Effector CD8-positive, alpha-beta T cell (primary cell): ENCODE measurements at regions not wholly inside any gene's neighbourhood (a gene's known extent, or its start where the extent isn't known, plus 50 kb on each side); places are given as distances from the start of the nearest gene placed in this dataset.
"Not testable (repeated sequence)": the region's sequence is repeated elsewhere in the genome, so short reads cannot be mapped to it uniquely, and the experiment has no call there.

Experiments
- DNase-seq: peaks from one replicate; lab custom pipeline; 2025; lab: John Stamatoyannopoulos, UW

DNA sequence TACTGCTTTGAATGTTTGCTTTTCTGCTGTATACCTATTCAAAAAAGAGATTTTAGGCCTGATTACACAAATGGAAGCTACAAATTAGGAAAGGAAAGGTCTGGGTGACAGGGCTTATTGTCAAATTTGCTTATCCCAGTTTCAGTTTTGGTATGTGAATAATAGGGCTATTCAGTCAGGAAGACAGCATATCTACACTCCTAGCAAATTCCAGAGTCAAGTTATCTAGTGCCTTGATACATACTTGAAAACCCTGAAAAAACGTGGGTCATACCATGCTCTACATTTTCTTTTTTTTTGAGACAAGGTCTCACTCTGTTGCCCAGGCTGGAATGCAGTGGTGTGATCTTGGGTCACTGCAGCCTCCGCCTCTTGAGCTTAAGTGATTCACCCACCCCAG, 59.2 kb upstream of the CCDC180 start:
- DNase-seq, result not testable (repeated sequence)

DNA sequence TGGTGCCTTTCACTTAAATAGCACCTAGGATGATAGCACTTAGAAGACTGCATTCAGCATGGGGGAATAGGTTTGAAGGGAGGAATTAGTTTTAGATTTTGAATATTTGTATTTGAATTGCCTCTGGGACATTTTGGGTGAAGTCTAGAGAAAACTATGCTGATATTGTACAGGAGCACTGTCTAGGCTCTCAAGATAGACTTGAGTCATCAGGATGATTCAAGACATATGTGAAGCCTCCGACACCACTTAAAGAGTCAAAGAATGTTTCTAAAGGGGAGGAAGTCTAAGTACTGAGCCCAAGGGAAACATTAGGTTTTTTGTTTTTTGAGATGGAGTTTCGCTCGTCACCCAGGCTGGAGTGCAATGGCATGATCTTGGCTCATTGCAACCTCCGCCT, 63.9 kb upstream of the CCDC180 start:
- DNase-seq, result no peak

DNA sequence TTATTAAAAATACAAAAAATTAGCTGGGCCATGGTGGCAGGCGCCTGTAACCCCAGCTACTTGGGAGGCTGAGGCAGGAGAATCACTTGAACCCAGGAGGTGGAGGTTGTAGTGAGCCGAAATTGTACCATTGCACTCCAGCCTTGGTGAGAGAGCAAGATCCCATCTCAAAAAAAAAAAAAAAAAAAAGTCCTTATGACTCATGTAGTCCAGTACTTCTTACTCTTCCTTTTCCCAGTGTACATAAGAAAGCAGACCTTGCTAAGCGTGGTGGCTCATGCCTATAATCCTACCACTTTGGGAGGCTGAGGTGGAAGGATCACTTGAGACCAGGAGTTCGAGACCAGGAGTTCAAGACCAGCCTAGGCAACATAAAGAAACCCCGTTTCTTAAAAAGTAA, 66.0 kb upstream of the CCDC180 start:
- not testable (repeated sequence) for DNase-seq

DNA sequence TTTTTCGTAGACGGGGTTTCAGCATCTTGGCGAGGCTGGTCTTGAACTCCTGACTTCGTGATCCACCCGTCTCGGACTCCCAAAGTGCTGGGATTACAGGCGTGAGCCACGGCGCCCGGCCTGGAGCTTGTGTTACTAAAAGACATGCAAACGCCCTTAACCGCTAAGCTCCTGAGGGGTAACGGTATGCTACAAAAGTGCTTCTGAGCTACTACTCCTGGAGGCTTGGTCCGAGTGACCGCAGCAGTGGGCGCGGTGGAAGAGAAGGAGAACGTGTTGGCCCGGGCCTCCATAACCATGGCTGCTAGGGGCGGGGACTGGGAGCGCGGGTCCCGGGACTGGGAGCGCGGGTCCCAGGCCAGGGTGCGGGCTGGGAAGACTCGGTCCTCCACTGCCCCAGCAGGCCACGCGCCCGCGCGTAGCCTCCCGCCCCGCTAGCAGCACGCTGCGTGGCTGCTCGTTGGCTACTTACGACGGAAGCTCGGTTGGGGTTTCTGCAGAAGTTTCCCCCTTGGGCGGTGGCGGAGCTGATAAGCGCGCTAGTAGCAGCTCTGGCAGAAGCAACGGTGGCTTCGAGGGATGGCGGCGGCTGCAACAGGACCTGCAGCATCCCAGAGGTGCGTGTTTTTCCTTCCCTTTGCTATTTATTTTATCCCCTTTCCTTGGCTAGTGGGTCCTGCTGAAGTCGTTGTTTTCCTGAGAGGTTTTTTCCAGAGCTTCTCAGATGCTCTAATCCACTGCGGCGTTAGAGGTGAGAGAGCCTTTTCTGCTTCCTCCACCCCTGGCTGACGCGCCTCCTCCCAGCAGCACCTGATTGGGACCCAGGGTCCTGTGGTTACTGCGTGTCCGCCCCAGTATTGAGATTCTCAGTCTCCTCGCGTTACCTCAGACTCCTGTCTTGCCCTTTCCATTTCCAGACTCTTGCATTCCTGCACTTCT, 69.2 kb upstream of the CCDC180 start:
- peak; percentile 35 for DNase-seq

DNA sequence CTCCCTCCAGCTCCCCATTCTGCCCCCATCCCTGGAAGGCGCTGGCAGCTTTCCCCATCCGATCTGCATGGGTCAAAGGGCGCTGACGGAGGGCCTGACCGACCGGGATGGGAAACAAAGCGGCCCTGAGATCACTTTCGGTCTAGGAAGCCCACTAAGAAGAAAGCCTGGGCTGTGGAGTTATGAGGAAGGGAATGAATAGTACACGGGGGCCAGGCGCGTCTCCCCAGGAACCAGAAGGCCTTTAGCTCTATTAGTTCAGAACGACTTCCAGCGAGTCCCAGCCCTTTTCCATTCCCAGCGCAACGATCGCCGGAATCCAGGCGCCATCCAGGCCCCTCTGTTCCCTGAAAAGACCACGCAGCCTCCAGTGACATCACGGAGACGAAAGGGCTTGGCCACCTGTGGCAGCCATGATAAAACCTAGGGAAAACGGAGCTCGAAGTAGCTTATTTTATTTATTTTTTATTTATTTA, 70.1 kb upstream of the CCDC180 start:
- DNase-seq, result no peak

DNA sequence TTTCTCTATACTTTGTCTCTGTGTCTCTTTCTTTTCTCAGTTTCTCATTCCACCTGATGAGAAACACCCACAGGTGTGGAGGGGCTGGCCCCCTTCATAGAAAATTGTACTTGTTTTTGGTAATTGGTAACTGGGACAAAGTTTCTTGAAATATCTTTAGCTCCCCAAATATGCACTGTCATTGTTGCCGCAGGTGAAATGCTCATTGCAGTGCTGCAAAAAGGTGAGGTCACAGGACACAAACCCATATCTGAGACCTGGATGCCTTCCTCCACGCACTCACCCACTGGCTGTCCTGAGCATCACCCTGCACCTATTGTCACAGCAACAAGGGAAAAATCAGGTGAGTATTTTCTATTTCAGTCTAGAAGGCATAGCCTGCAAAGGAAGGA, 74.5 kb upstream of the CCDC180 start:
- not testable (repeated sequence) for DNase-seq

DNA sequence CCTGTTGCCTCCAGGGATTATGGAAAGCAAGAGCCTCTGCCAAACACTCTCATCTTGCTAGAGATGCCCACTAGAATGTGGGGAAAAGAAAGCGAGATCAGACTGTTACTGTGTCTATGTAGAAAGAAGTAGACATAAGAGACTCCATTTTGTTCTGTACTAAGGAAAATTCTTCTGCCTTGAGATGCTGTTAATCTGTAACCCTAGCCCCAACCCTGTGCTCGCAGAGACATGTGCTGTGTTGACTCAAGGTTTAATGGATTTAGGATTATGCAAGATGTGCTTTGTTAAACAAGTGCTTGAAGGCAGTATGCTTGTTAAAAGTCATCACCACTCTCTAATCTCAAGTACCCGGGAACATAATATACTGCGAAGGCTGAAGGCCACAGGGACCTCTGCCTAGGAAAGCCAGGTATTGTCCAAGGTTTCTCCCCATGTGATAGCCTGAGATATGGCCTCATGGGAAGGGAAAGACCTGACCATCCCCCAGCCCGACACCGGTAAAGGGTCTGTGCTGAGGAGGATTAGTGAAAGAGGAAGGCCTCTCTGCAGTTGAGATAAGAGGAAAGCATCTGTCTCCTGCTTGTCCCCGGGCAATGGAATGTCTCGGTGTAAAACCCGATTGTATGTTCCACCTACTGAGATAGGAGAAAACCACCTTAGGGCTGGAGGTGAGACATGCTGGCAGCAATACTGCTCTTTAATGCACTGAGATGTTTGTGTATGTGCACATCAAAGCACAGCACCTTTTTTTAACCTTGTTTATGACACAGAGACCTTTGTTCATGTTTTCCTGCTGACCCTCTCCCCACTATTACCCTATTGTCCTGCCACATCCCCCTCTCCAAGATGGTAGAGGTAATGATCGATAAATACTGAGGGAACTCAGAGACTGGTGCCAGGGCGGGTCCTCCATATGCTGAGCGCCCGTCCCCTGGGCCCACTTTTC, 75.1 kb upstream of the CCDC180 start:
- not testable (repeated sequence) for DNase-seq

DNA sequence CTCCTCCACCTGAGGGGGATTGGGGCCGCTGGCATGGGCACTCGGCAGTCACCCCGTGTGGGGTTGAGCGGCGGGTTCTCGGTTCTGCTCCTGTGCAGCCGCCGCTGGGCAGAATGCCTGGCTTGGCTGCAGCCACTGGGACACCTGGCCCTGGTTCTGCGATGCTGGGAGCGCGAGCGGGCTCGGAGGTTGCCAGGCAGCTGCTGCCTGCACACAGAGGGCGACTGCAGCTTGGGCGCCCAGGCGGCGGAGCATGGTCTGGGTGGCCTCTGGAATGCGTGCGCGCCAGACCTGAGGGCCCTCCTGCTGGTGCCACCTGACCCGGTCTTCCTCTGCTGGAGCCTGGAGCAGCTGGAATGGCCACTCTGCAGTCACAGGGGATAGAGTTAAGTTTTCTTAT, 85.1 kb upstream of the CCDC180 start:
- DNase-seq, result not testable (repeated sequence)

DNA sequence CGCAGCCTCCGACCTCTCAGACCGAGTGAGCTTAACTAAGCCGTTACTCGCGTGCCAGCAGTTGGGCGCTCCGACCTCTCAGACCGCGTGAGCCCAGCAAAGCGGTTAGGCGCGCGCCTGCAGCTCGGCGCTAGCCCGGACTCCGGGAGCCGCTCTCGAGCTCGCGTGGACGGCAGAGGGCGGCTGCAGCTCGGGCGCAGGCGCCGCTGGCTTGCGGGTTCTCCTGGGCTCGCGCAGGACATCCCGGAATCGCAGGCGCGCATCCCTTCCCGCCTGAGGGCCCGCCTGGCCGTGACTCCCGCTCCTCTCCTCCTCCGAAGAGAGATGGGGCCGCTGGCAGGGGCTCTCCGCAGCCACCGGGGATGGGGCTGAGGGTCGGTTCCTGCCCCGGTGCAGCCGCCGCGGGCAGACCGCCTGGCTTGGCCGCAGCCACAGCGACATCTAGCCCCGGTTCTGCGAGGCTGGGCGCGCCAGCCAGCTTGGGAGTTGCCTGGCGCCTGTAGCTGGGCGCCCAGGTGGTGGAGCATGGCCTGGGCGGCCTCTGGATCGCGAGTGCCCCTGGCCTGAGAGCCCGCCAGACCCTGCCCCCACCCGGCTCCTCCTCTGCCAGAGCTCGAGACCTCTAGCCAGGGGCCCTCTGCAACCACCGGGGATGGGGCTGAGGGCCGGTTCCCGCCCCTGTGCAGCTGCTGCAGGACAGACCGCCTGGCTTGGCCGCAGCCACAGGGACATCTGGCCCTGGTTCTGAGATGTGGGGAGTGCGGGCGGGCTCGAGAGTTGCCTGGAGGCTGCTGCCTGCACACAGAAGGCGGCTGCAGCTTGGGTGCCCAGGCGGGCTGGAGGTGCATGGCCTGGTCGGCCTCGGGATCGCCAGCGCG, 85.7 kb upstream of the CCDC180 start:
- peak; percentile 14 for DNase-seq

DNA sequence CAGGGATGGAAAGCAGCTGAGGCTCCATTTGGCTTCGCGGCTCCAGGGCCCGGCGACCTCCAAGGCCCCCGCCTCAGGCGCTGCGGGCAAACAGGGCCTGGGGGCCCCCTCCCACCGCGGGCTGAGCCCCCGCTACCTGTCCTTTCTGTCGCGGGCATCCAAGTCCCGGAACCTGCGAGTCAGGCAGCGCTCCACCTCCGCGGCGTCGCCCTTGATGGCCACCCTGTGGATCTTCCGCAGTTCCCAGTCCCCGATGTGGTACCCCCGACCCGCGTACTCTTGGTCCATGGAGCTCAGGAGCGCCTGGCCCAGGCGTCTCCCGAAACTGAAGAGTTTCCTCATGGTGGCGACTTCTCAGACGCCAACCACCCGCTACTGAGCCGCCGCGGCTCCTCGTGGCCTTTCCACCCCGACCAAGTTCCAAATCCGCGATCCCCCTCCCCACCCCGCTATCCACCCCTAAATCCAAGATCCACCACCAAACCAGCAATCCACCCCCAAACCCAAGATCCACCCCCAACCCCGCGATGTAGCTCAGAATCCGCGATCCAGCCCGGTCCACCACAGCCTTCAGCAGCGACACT, 86.5 kb upstream of the CCDC180 start:
- DNase-seq, result no peak

DNA sequence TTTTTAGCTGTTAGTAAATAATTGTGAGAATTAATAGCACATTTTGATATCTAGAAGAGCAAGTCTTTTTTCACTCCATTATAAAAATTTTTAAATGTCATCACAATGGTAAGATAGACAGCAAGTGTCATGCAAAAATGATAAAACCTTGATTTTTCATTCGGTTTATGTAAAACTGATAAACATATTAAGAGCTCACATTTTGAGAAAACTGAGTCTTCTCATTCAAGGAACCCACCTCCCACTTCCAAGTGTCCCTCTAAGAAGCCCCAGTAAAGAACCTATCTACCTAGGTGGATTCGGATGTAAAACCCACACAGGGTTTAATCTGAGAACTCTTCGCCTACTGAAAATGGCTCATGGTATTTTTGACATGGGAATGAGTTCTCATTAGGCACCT, 87.1 kb upstream of the CCDC180 start:
- not testable (repeated sequence) for DNase-seq

DNA sequence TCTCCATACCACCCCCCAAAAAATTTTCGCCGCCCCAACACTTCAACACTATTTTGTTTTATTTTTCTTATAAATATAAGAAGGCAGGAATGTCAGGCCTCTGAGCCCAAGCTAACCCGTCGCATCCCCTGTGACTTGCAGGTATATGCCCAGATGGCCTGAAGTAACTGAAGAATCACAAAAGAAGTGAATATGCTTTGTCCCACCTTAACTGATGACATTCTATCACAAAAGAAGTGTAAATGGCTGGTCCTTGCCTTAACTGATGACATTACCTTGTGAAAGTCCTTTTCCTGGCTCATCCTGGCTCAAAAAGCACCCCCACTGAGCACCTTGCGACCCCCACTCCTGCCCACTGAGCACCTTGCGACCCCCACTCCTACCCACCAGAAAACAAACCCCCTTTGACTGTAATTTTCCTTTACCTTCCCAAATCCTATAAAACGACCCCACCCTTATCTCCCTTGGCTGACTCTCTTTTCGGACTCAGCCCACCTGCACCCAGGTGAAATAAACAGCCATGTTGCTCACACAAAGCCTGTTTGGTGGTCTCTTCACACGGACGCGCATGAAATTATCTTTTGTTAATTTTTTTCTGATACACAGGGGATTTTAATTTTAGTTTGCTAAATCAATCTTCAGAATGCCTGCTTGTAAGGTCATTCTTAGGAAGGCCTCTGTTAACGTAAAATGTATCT, 87.9 kb upstream of the CCDC180 start:
- DNase-seq, result not testable (repeated sequence)

DNA sequence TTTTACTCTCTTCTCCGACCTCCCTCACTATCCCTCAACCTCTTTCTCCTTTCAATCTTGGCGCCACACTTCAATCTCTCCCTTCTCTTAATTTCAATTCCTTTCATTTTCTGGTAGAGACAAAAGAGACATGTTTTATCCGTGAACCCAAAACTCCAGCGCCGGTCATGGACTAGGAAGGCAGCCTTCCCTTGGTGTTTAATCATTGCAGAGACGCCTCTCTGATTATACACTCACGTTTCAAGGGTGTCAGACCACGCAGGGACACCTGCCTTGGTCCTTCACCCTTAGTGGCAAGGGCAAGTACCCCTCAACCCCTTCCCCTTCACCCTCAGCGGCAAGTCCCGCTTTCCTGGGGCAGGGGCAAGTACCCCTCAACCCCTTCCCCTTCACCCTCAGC, 92.3 kb upstream of the CCDC180 start:
- DNase-seq, result not testable (repeated sequence)

DNA sequence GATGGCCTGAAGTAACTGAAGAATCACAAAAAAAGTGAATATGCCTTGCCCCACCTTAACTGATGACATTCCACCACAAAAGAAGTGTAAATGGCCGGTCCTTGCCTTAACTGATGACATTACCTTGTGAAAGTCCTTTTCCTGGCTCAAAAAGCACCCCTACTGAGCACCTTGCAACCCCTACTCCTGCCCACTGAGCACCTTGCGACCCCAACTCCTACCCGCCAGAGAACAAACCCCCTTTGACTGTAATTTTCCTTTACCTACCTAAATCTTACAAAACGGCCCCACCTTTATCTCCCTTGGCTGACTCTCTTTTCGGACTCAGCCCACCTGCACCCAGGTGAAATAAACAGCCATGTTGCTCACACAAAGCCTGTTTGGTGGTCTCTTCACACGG, 92.9 kb upstream of the CCDC180 start:
- DNase-seq, result not testable (repeated sequence)

DNA sequence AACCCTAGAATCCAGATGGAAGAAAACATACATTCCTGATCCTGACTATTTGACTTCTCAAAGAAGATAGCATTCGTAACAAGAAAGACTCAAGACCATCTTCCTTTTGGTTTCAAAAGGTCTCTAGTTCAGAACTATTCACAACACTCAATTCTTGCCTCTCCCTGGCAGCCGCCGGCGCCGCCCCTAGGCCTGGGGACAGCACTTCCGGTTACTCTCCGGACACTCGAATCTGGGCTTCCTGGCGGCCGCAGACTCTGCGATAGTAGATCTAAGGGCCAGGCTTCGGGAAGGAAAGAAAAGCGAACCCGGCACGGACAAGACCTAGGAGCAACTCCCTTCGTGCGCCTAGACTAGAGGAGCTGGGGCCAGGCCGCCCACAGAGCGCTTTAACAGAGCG, 107.8 kb upstream of the CCDC180 start:
- DNase-seq, result not testable (repeated sequence)

DNA sequence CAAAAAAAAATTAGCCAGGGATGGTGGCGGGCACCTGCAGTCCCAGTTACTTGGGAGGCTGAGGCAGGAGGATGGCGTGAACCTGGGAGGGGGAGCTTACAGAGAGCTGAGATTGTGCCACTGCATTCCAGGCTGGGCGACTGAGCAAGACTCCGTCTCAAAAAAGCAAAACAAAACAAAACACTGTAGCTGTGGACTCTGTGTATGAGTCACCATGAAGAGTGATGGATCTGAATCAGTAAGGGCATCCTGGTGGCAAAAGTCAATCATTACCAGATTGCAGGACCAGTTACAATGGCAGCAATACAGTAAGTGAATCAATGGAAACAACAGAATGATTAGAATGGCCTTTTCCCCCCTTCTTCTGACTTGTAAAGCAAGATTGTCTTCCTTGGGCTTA, 113.7 kb upstream of the CCDC180 start:
- not testable (repeated sequence) for DNase-seq

DNA sequence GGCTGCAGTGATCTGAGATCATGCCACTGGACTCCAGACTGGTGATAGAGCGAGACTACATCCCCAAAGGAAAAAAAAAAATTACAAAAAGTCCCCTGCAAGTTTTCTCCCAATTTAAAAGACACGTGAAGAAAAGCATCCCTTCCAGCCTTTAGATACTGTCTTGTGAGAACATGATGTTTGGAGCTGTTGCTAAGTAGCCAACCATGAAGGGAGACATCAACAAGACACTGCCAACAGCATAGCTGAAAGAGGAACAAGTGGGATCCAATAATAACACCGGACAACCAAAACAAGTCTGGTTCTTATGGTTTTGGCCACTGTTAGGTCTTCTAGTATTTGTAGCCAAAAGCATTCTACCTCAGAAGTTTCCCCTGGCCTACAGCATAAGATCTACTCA, 118.9 kb upstream of the CCDC180 start:
- DNase-seq, result no peak

DNA sequence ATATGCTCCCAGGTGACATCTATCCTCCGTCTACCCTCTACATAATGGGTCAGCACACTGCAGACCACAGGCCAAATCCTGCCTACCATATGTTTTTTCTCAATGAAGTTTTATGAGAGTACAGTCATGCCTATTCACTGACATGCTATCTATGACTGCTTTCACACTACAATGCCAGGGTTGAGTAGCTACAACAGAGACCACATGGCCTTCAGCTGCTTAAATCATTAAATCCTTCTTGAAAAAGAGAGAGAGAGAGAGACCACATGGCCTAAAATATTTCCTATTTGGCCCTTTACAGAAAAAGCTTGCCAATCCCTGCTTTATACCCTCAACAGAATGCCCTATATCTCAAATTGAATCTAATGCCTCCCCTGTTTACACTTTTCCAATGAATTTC, 119.8 kb upstream of the CCDC180 start:
- DNase-seq, result not testable (repeated sequence)

DNA sequence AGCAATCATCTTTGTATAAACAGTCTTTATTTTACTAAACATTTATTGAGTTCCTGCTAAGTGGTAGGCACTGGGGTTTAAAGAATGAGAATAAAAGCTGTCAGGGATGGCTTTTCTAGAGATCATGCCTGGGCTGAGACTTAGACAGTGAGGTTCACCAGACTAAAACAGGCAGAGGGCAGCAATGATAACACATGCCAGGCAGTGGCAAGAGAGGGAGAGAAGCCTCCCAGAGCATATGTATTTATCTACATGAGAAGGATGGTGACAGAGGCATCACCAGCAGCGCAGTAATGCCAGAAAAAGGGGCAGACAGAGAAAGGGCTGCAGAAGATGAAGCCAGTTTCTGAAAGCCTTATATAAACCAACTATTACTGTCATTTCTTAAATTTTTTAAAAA, 121.0 kb upstream of the CCDC180 start:
- no peak for DNase-seq

DNA sequence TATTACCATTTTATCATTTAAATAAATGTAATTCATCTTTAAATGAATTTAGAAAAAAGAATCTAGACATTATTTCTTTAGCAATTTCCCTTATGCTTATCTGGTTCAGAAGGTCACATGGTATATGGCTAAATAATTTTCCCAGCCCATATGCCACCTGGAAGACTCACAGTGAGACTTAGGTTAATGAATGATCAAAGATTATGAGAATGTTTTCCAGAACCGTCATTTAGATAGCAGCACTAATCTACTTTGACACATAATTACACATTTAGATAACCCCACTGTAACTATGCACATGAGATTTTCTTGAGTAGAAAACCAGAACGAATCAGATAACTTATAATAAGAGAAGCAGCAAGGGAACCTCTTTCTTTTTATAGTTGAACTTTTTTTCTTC, 124.9 kb upstream of the CCDC180 start:
- DNase-seq, result not testable (repeated sequence)
